Effector memory CD8-positive, alpha-beta T cell (primary cell): ENCODE measurements at regions not wholly inside any gene's neighbourhood (a gene's known extent, or its start where the extent isn't known, plus 50 kb on each side); places are given as distances from the start of the nearest gene placed in this dataset.

ENCODE experiments used
- ATAC-seq: fragments of 150-1000 bp; cut with Tn5 transposase; replicated peaks from 2 replicates; pipeline ENCODE4 v1.10.0; 2021; ENCODE audit warnings: mild to moderate bottlenecking, moderate library complexity
- DNase-seq, 3 experiments: peaks; one replicate each; pipeline ENCODE4 v3.0.0; 2021
- H3K27ac Mint-ChIP-seq, 2 donors: one replicate each; pipeline ENCODE4 v1.8.0; 2022; ENCODE audit warnings: mild to moderate bottlenecking in 2 of 2, mixed read lengths in 2 of 2, moderate library complexity in 2 of 2
- H3K27me3 Mint-ChIP-seq, 2 donors: one replicate each; pipeline ENCODE4 v1.8.0; 2022; ENCODE audit warnings: mixed read lengths in 2 of 2
- H3K36me3 Mint-ChIP-seq: one replicate; pipeline ENCODE4 v1.8.0; 2022; ENCODE audit warnings: mild to moderate bottlenecking, moderate library complexity, mixed read lengths; ENCODE audit not compliant: insufficient read depth
- H3K4me1 Mint-ChIP-seq, 2 donors: one replicate each; pipeline ENCODE4 v1.8.0; 2022; ENCODE audit warnings: low read depth in 2 of 2, mixed read lengths in 2 of 2
- H3K4me3 Mint-ChIP-seq, 2 donors: one replicate each; pipeline ENCODE4 v1.8.0; 2022; ENCODE audit warnings: mild to moderate bottlenecking in 2 of 2, mixed read lengths in 2 of 2, moderate library complexity in 2 of 2
- H3K9me3 Mint-ChIP-seq, 2 donors: one replicate each; pipeline ENCODE4 v1.8.0; 2022; ENCODE audit warnings: mixed read lengths in 2 of 2

GRCh38 chr5:178808886-178809285, 50.9 kb upstream of the ZNF354B start:
- no peak for ATAC-seq
- Mint-ChIP-seq H3K9me3 (no peaks in the 10 kb centered on the region), H3K36me3 (no peaks in the 10 kb centered on the region), H3K4me1 (no peaks in the 10 kb centered on the region), H3K4me3 (no peak overlapping the region), H3K27ac (no peak overlapping the region), H3K27me3 (peaks cover 17 to 25% of the 10 kb centered on the region in 2 donors)
- DNase-seq: no peak

GRCh38 chr5:178801021-178801420, 58.7 kb upstream of the ZNF354B start:
- Mint-ChIP-seq H3K9me3 (peaks cover 0 to 2% of the 10 kb centered on the region in 2 donors), H3K4me3 (no peak overlapping the region), H3K4me1 (peaks cover 0 to 5% of the 10 kb centered on the region in 2 donors), H3K27ac (no peak overlapping the region), H3K27me3 (peaks cover 40 to 54% of the 10 kb centered on the region in 2 donors), H3K36me3 (peaks cover 3% of the 10 kb centered on the region)
- ATAC-seq (no peak), DNase-seq (no peak)

DNA sequence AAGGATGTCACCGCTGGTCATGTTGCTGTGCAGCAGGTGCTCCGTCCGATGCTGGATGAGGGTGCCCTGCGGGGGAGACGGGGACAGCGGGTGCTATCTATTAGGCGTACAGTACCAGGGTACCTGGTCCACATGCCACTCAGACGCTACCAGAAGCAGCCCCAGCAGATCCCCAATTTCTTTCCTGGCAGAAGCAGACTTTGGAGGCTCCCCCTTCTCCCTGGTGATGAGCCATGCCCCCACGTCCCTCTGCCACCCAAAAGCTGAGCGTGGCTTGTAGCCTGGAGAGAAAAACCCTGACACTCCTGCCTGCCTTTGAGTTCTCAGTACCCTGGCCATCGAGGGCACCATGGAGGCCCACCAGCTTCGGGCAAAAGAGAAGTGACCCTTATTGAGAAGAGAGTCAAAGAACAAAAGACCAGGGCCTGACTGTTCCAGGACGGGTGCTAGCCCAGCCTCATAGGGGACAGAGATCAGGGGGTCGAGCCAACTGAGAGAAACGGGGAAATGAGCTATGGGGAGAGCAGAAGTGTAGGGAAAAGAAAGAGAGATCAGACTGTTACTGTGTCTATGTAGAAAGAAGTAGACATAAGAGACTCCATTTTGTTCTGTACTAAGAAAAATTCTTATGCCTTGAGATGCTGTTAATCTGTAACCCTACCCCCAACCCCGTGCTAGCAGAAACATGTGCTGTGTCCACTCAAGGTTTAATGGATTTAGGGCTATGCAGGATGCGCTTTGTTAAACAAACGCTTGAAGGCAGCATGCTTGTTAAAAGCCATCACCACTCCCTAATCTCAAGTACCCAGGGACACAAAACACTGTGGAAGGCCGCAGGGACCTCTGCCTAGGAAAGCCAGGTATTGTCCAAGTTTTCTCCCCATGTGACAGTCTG, 62.0 kb upstream of the ZNF354B start:
- ATAC-seq (no peak), DNase-seq (no peak)
- no peak overlapping the region for H3K27ac Mint-ChIP-seq

GRCh38 chr5:178797101-178797521, 62.6 kb upstream of the ZNF354B start:
- Mint-ChIP-seq H3K27ac (no peak overlapping the region), H3K9me3 (peaks cover 0 to 2% of the 10 kb centered on the region in 2 donors), H3K4me1 (peaks cover 0 to 5% of the 10 kb centered on the region in 2 donors), H3K4me3 (no peak overlapping the region), H3K27me3 (peaks cover 29 to 54% of the 10 kb centered on the region in 2 donors), H3K36me3 (peaks cover 3% of the 10 kb centered on the region)
- ATAC-seq (no peak), DNase-seq (no peak)

More for the DNA sequence above, 62.0 kb upstream of the ZNF354B start:
- Mint-ChIP-seq H3K9me3 (peaks cover 0 to 2% of the 10 kb centered on the region in 2 donors), H3K27me3 (peaks cover 29 to 47% of the 10 kb centered on the region in 2 donors), H3K36me3 (peaks cover 3% of the 10 kb centered on the region), H3K4me1 (peaks cover 0 to 5% of the 10 kb centered on the region in 2 donors), H3K4me3 (no peak overlapping the region)

DNA sequence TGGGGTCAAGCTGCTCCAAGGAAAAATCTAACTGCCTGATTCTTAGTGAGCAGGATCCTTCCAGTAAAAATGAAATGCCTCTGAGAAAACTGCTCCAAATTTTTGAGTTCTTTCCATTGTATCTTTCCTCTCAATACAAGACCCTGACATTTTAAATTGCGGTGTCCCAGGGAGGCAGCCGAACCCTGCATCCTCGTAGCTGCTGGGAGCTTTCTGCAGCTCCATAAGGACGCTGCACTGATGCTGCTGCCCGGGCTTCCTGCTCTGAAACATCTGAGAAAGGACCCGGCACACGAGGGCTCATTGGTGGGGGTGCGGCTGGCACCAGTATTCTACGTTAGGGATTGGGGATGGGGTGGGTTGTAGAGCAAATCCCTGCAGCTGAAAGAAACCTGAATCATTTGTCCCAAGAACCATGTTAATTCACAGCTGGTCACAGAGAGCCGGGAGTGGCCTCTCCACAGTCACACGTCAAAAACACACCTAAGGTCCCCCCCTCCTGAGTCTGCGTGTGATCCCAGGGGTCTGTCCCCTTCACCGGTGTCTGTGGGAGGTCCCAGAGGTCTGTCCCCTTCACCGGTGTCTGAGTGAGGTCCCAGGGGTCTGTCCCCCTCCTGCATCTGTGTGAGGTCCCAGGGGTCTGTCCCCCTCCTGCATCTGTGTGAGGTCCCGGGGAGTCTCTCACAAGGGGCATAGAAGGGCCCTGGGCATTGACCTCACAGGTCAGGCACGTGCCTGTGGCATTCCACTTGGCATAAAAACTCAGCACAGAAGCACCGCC, 63.4 kb upstream of the ZNF354B start:
- ATAC-seq (no peak), DNase-seq (no peak)
- Mint-ChIP-seq H3K27me3 (peaks cover 24 to 49% of the 10 kb centered on the region in 2 donors), H3K9me3 (peaks cover 0 to 1% of the 10 kb centered on the region in 2 donors), H3K4me3 (no peak overlapping the region), H3K4me1 (peaks cover 0 to 5% of the 10 kb centered on the region in 2 donors), H3K27ac (no peak overlapping the region), H3K36me3 (peaks cover 3% of the 10 kb centered on the region)

- no peak for DNase-seq
- Mint-ChIP-seq H3K4me1 (peaks cover 0 to 5% of the 10 kb centered on the region in 2 donors), H3K4me3 (no peak overlapping the region), H3K36me3 (peaks cover 3% of the 10 kb centered on the region), H3K27ac (no peak overlapping the region), H3K9me3 (no peaks in the 10 kb centered on the region), H3K27me3 (peaks cover 15 to 55% of the 10 kb centered on the region in 2 donors)
- ATAC-seq: no peak
Measured at GRCh38 chr5:178794433-178794832, 64.0 kb upstream of the ZNF354A start.

- Mint-ChIP-seq H3K36me3 (no peaks in the 10 kb centered on the region), H3K27me3 (peaks cover 18 to 56% of the 10 kb centered on the region in 2 donors), H3K4me1 (peaks cover 0 to 5% of the 10 kb centered on the region in 2 donors), H3K4me3 (no peak overlapping the region), H3K9me3 (no peaks in the 10 kb centered on the region), H3K27ac (no peak overlapping the region)
- ATAC-seq (no peak), DNase-seq (no peak)
Measured at GRCh38 chr5:178793696-178794095, 63.2 kb upstream of the ZNF354A start.

DNA sequence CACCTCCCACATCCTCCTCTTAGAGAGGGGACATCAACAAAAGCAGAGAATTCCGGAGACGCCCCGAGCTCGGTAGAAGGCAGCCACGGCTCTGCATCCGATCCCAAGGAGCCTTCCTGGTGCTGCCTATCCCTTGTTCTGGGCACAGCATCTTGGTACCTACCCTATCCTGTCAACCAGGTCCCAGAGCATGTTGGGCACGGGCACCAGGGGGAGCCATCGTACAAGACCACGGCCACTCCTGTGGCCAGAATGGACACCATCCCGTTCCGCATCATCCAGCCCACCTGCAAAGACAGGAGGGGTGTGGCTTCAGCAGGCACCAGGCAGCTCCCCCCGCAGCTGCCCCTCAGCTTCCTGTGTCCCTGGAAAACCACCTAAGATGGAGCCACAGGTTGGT, 62.7 kb upstream of the ZNF354A start:
- Mint-ChIP-seq H3K4me3 (no peak overlapping the region), H3K36me3 (no peaks in the 10 kb centered on the region), H3K4me1 (peaks cover 0 to 5% of the 10 kb centered on the region in 2 donors), H3K27ac (no peak overlapping the region), H3K27me3 (peaks cover 15 to 56% of the 10 kb centered on the region in 2 donors), H3K9me3 (no peaks in the 10 kb centered on the region)
- ATAC-seq: no peak
- DNase-seq: no peak

DNA sequence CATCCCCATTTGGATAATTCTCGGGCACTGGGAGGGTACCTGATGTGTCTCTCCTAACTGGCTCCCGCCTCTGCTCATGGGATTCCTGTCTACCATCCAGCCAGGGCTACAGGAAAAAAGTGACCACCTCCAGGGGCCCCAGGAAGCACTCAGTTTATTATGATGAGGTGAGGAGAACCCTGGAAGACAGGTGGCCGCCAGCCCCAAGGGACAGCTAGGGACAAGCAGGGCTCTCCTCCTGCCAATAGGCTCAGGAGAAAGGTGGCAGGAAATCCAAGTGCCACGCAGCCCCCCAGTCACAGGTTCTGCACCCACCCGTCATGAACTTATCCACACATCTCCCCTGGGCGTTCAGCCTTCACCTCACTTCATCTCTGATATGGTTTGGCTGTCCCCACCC, 61.5 kb upstream of the ZNF354A start:
- peaks cover 8 to 53% of the 10 kb centered on the region in 2 donors for H3K27me3 Mint-ChIP-seq
- DNase-seq (no peak), ATAC-seq (no peak)
- H3K36me3 Mint-ChIP-seq: no peaks in the 10 kb centered on the region
- no peak overlapping the region for H3K4me3 Mint-ChIP-seq
- H3K9me3 Mint-ChIP-seq: no peaks in the 10 kb centered on the region
- H3K4me1 Mint-ChIP-seq: peaks cover 0 to 3% of the 10 kb centered on the region in 2 donors
- no peak overlapping the region for H3K27ac Mint-ChIP-seq

- ATAC-seq: no peak
- no peaks in the 10 kb centered on the region for H3K4me1 Mint-ChIP-seq
- H3K36me3 Mint-ChIP-seq: no peaks in the 10 kb centered on the region
- H3K27ac Mint-ChIP-seq: no peak overlapping the region
- no peak overlapping the region for H3K4me3 Mint-ChIP-seq
- peaks cover 8 to 58% of the 10 kb centered on the region in 2 donors for H3K27me3 Mint-ChIP-seq
- DNase-seq: no peak
- no peaks in the 10 kb centered on the region for H3K9me3 Mint-ChIP-seq
Measured at GRCh38 chr5:178790371-178790770, 59.9 kb upstream of the ZNF354A start.

GRCh38 chr5:178788381-178789085, 58.1 kb upstream of the ZNF354A start:
- Mint-ChIP-seq H3K27me3 (peaks cover 9 to 74% of the 10 kb centered on the region in 2 donors), H3K27ac (no peak overlapping the region), H3K36me3 (no peaks in the 10 kb centered on the region), H3K4me3 (no peak overlapping the region), H3K4me1 (no peaks in the 10 kb centered on the region), H3K9me3 (no peaks in the 10 kb centered on the region)
- DNase-seq (no peak), ATAC-seq (no peak)

DNA sequence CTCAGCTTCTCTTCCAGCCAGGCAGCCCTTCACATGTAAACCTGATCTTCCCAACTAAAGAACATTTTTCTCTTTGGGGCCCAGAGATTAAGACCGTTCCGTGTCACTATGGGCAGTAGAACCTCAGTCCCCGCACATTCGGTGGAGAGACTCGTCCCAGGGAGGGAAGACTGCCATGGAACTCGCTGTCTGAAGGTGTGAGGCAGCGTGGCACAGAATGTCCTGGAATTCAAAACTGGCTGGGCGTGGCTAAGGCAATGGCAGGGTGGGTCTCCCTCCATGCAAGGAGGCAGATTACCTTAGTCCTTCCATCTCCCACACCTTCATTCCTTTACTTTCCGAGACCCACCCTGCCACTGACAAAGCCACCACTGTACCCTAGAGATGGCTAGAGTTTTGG, 57.4 kb upstream of the ZNF354A start:
- Mint-ChIP-seq H3K27ac (no peak overlapping the region), H3K4me3 (no peak overlapping the region), H3K9me3 (no peaks in the 10 kb centered on the region), H3K27me3 (peaks cover 14 to 79% of the 10 kb centered on the region in 2 donors), H3K4me1 (no peaks in the 10 kb centered on the region), H3K36me3 (no peaks in the 10 kb centered on the region)
- ATAC-seq: no peak
- DNase-seq: no peak

- no peaks in the 10 kb centered on the region for H3K4me1 Mint-ChIP-seq
- H3K27ac Mint-ChIP-seq: no peak overlapping the region
- H3K4me3 Mint-ChIP-seq: no peak overlapping the region
- ATAC-seq (no peak), DNase-seq (no peak)
- H3K27me3 Mint-ChIP-seq: peaks cover 21 to 78% of the 10 kb centered on the region in 2 donors
- no peaks in the 10 kb centered on the region for H3K36me3 Mint-ChIP-seq
- H3K9me3 Mint-ChIP-seq: no peaks in the 10 kb centered on the region
Measured at GRCh38 chr5:178786859-178787499, 56.5 kb upstream of the ZNF354A start.
